GM12878 (cell line): ENCODE measurements at regions not wholly inside any gene's neighbourhood (a gene's known extent, or its start where the extent isn't known, plus 50 kb on each side); places are given as distances from the start of the nearest gene placed in this dataset.

ENCODE experiments used
- BCL3 ChIP-seq: IDR thresholded peaks from 2 replicates; pipeline ENCODE4 v1.6.1; 2011; ENCODE audit warnings: borderline replicate concordance, low read depth, mild to moderate bottlenecking, moderate library complexity, low read length; ENCODE audit not compliant: insufficient read depth, poor library complexity, severe bottlenecking
- BMI1 ChIP-seq: fragments of 450-650 bp; IDR thresholded peaks from 2 replicates; pipeline ENCODE4 v1.6.1; 2016; ENCODE audit warnings: mild to moderate bottlenecking, moderate library complexity, borderline replicate concordance
- CBX3 ChIP-seq: fragments of 200-600 bp; sonication (generic); IDR thresholded peaks from 2 replicates; pipeline ENCODE4 v1.6.1; 2016; ENCODE audit warnings: low read depth, borderline replicate concordance
- CEBPB ChIP-seq, 2 experiments: fragments of 150-350 bp in 1 of 2; IDR thresholded peaks; 2 replicates each; pipeline ENCODE4 v1.6.1; 2012 to 2014; ENCODE audit warnings: low read depth in 2 of 2, low read length in 2 of 2, borderline replicate concordance in 1 of 2, inconsistent platforms in 1 of 2
- CHD2 ChIP-seq: IDR thresholded peaks from 2 replicates; pipeline ENCODE4 v1.6.1; 2011; ENCODE audit warnings: low read depth, low read length, improper control_type of control experiment, borderline replicate concordance
- CREM ChIP-seq: IDR thresholded peaks from 2 replicates; pipeline ENCODE4 v1.6.1; 2014; ENCODE audit warnings: antibody characterized with exemption, low read depth
- DPF2 ChIP-seq: fragments of 450-650 bp; IDR thresholded peaks from 2 replicates; pipeline ENCODE4 v1.6.1; 2017; ENCODE audit warnings: mild to moderate bottlenecking
- EP300 ChIP-seq, 2 experiments: fragments of 150-350 bp in 1 of 2; IDR thresholded peaks; 2 replicates each; pipeline ENCODE4 v1.6.1; 2011 to 2012; ENCODE audit warnings: low read depth in 2 of 2, low read length in 2 of 2, borderline replicate concordance in 1 of 2, improper control_type of control experiment in 1 of 2, inconsistent platforms in 1 of 2; ENCODE audit not compliant: control insufficient read depth in 1 of 2
- ETV6 ChIP-seq, 2 experiments: fragments of 450-650 bp in 1 of 2; IDR thresholded peaks in 1 of 2; conservative IDR thresholded peaks in 1 of 2; 2 replicates each; pipeline ENCODE4 v1.6.1; 2014; ENCODE audit warnings: antibody characterized with exemption in 1 of 2, borderline replicate concordance in 1 of 2, low read depth in 1 of 2, mild to moderate bottlenecking in 1 of 2, moderate library complexity in 1 of 2
- HDGF ChIP-seq: fragments of 450-650 bp; IDR thresholded peaks from 2 replicates; pipeline ENCODE4 v1.6.1; 2016; ENCODE audit warnings: antibody characterized with exemption
- IRF3 ChIP-seq: fragments of 450-650 bp; IDR thresholded peaks from 2 replicates; pipeline ENCODE4 v1.6.1; 2014; ENCODE audit warnings: mild to moderate bottlenecking
- KAT2A ChIP-seq: conservative IDR thresholded peaks from 2 replicates; pipeline ENCODE4 v1.6.1; 2011; ENCODE audit warnings: low read depth, low read length; ENCODE audit not compliant: control insufficient read depth
- KDM1A ChIP-seq: fragments of 200-600 bp; sonication (generic); IDR thresholded peaks from 2 replicates; pipeline ENCODE4 v1.6.1; 2016; ENCODE audit warnings: borderline replicate concordance
- MYC ChIP-seq: IDR thresholded peaks from 2 replicates; pipeline ENCODE4 v1.6.1; 2011; ENCODE audit warnings: mild to moderate bottlenecking, low read length, moderate library complexity, inconsistent platforms; ENCODE audit not compliant: insufficient read depth, insufficient replicate concordance, insufficient read length, severe bottlenecking
- PKNOX1 ChIP-seq: fragments of 450-650 bp; IDR thresholded peaks from 2 replicates; pipeline ENCODE4 v1.6.1; 2016; ENCODE audit warnings: mild to moderate bottlenecking
- POLR2AphosphoS2 ChIP-seq: IDR thresholded peaks from 2 replicates; pipeline ENCODE4 v1.6.1; 2011; ENCODE audit warnings: low read depth, mild to moderate bottlenecking, low read length, improper control_type of control experiment, moderate library complexity
- RELA ChIP-seq: fragments of 450-650 bp; IDR thresholded peaks from 2 replicates; pipeline ENCODE4 v1.8.0; 2014; ENCODE audit warnings: borderline replicate concordance; ENCODE audit not compliant: partially characterized antibody
- STAT3 ChIP-seq: IDR thresholded peaks from 2 replicates; pipeline ENCODE4 v1.6.1; 2011; ENCODE audit warnings: low read depth, low read length, improper control_type of control experiment
- TAF1 ChIP-seq: IDR thresholded peaks from 2 replicates; pipeline ENCODE4 v1.6.1; 2011; ENCODE audit warnings: mild to moderate bottlenecking, low read depth, low read length, borderline replicate concordance
- ZBTB33 ChIP-seq: fragments of 450-650 bp; IDR thresholded peaks from 2 replicates; pipeline ENCODE4 v1.6.1; 2017; ENCODE audit warnings: mild to moderate bottlenecking
- ZNF687 ChIP-seq: fragments of 450-650 bp; IDR thresholded peaks from 2 replicates; pipeline ENCODE4 v1.6.1; 2017; ENCODE audit warnings: mild to moderate bottlenecking, moderate library complexity

- no peak for TF ChIP-seq TAF1
- no peak for TF ChIP-seq RELA
- TF ChIP-seq ZBTB33, result no peak
- no peak for TF ChIP-seq BCL3
- no peak for TF ChIP-seq BMI1
- no peak for TF ChIP-seq CBX3
- TF ChIP-seq ZNF687, result no peak
- TF ChIP-seq ETV6 (conservative IDR thresholded peaks at IDR 0.05 in 1 of 2, IDR thresholded peaks at IDR 0.05 in 1 of 2; ENCODE audit: borderline replicate concordance in 1 of 2, low read depth in 1 of 2), result no peak
- no peak for TF ChIP-seq CEBPB (IDR thresholded peaks at IDR 0.05; ENCODE audit: borderline replicate concordance in 1 of 2, low read depth in 2 of 2, low read length in 2 of 2)
- no peak for TF ChIP-seq POLR2AphosphoS2
- no peak for TF ChIP-seq IRF3
- TF ChIP-seq CHD2, result no peak
- no peak for TF ChIP-seq HDGF
- peak in 1 of 2 experiments; percentile 37; a peak in 1 of 4 replicates for TF ChIP-seq EP300 (IDR thresholded peaks at IDR 0.05; ENCODE audit: borderline replicate concordance in 1 of 2, control insufficient read depth in 1 of 2, low read depth in 2 of 2, low read length in 2 of 2)
- no peak for TF ChIP-seq KAT2A
- no peak for TF ChIP-seq PKNOX1
- TF ChIP-seq DPF2, result peak; percentile 62; the same call in 1 of the 2 replicates
- TF ChIP-seq KDM1A, result no peak
- no peak for TF ChIP-seq CREM
- TF ChIP-seq STAT3, result no peak
- TF ChIP-seq MYC, result no peak
Observed at GRCh38 chr13:75986818-75987217, 350.7 kb downstream of the LMO7 start (continued).
